Esophagus muscularis mucosa (tissue), 4 donors: ENCODE measurements at regions not wholly inside any gene's neighbourhood (a gene's known extent, or its start where the extent isn't known, plus 50 kb on each side); places are given as distances from the start of the nearest gene placed in this dataset.

Experiments used
- DNase-seq: peaks from one replicate; pipeline ENCODE4 v3.0.0-alpha.2; 2017; ENCODE audit errors: extremely low spot score
- H3K27ac ChIP-seq, 4 donors: fragments of 200-600 bp; sonication (generic); replicated peaks in 1 of 4; 1 replicate in 3 of 4; 2 replicates in 1 of 4; pipeline ENCODE4 v1.5.1; 2016 to 2019; ENCODE audit warnings: mild to moderate bottlenecking in 1 of 4
- H3K27me3 ChIP-seq, 4 donors: fragments of 200-600 bp; sonication (generic); one replicate each; pipeline versions ENCODE4 v1.5.1 to v1.6.0; 2016 to 2019
- H3K36me3 ChIP-seq, 4 donors: fragments of 200-600 bp; sonication (generic); one replicate each; pipeline ENCODE4 v1.5.1; 2016 to 2019
- H3K4me1 ChIP-seq, 4 donors: fragments of 200-600 bp; sonication (generic); one replicate each; pipeline ENCODE4 v1.5.1; 2016 to 2019
- H3K4me3 ChIP-seq, 4 donors: fragments of 200-600 bp; sonication (generic); 1 replicate in 2 of 4; 2 replicates in 2 of 4; pipeline ENCODE4 v1.5.1; 2016 to 2019; ENCODE audit warnings: mild to moderate bottlenecking in 4 of 4, moderate library complexity in 1 of 4
- H3K9me3 ChIP-seq, 4 donors: fragments of 200-600 bp; sonication (generic); 1 replicate in 3 of 4; 2 replicates in 1 of 4; pipeline ENCODE4 v1.5.1; 2016 to 2019
- CTCF ChIP-seq, 3 experiments: fragments of 200-600 bp in 2 of 3; fragments of 450-650 bp in 1 of 3; sonication (generic) in 2 of 3; IDR thresholded peaks; one replicate each; pipeline ENCODE4 v1.5.1; 2017 to 2019; ENCODE audit warnings: antibody characterized with exemption in 3 of 3, mild to moderate bottlenecking in 2 of 3, moderate library complexity in 1 of 3
- EP300 ChIP-seq: sonication (generic); formaldehyde crosslinking; IDR thresholded peaks from one replicate; pipeline ENCODE4 v1.6.1; 2017; ENCODE audit warnings: antibody characterized with exemption
- POLR2A ChIP-seq: fragments of 450-650 bp; IDR thresholded peaks from one replicate; pipeline ENCODE4 v1.6.1; 2017; ENCODE audit warnings: antibody characterized with exemption, moderate library complexity, mild to moderate bottlenecking, low read depth
- POLR2AphosphoS5 ChIP-seq, 2 donors: sonication (generic); formaldehyde crosslinking; IDR thresholded peaks; one replicate each; pipeline ENCODE4 v1.6.1; 2017; ENCODE audit warnings: antibody characterized with exemption in 2 of 2
- WGBS: methylation state at CpG from one replicate; pipeline ENCODE4 v1.1.5; 2018; 5-methylcytosine and 5-hydroxymethylcytosine counted together
- intact Hi-C: fragments of 100-400 bp; cut with DNase I; formaldehyde crosslinking; loops from one replicate; pipeline ENCODE4 v1.15.1; 2023

- intact Hi-C loops, result no loop called here
- H3K27me3 ChIP-seq, result no peaks in the 10 kb centered on the region
- TF ChIP-seq CTCF (IDR thresholded peaks at IDR 0.05) (no peak), EP300 (no peak), POLR2A (no peak), POLR2AphosphoS5 (IDR thresholded peaks at IDR 0.05) (no peak)
- H3K4me1 ChIP-seq, result peaks cover 0 to 18% (median 8%) of the 10 kb centered on the region in 4 donors
- no peaks in the 10 kb centered on the region for H3K9me3 ChIP-seq
- no peak for DNase-seq
- WGBS, result 88% methylated on average over 7 of the region's 7 CpGs
- H3K4me3 ChIP-seq, result no peak overlapping the region
- H3K27ac ChIP-seq, result no peak overlapping the region
- no peaks in the 10 kb centered on the region for H3K36me3 ChIP-seq
Observed at GRCh38 chr1:228865627-228866330, 130.5 kb downstream of the RHOU start.

GRCh38 chr1:228866468-228866867 is 131.2 kb downstream of the RHOU start:
- no peaks in the 10 kb centered on the region for H3K27me3 ChIP-seq
- peaks cover 0 to 14% (median 6%) of the 10 kb centered on the region in 4 donors for H3K4me1 ChIP-seq
- DNase-seq, result no peak
- H3K27ac ChIP-seq, result no peak overlapping the region
- no peak overlapping the region for H3K4me3 ChIP-seq
- H3K36me3 ChIP-seq, result no peaks in the 10 kb centered on the region
- TF ChIP-seq EP300 (no peak), POLR2A (no peak), CTCF (IDR thresholded peaks at IDR 0.05) (no peak), POLR2AphosphoS5 (IDR thresholded peaks at IDR 0.05) (no peak)
- WGBS, result 79% methylated on average over 10 of the region's 11 CpGs
- no peaks in the 10 kb centered on the region for H3K9me3 ChIP-seq
- intact Hi-C loops, result no loop called here

GRCh38 chr1:228867108-228867950 is 132.1 kb downstream of the RHOU start:
- TF ChIP-seq CTCF (IDR thresholded peaks at IDR 0.05) (no peak), POLR2A (no peak), EP300 (no peak), POLR2AphosphoS5 (IDR thresholded peaks at IDR 0.05) (no peak)
- 86% methylated on average over 7 of the region's 7 CpGs for whole genome bisulfite sequencing
- Histone ChIP-seq H3K4me1 (peaks cover 0 to 8% (median 5%) of the 10 kb centered on the region in 4 donors), H3K27me3 (no peaks in the 10 kb centered on the region), H3K27ac (no peak overlapping the region), H3K9me3 (no peaks in the 10 kb centered on the region), H3K36me3 (no peaks in the 10 kb centered on the region), H3K4me3 (no peak overlapping the region)
- intact Hi-C loops, result no loop called here
- no peak for DNase-seq

- TF ChIP-seq POLR2AphosphoS5 (IDR thresholded peaks at IDR 0.05) (no peak), CTCF (IDR thresholded peaks at IDR 0.05) (no peak), EP300 (no peak), POLR2A (no peak)
Observed at GRCh38 chr1:228867951-228868730, 132.9 kb downstream of the RHOU start.

More at GRCh38 chr1:228867951-228868730, 132.9 kb downstream of the RHOU start:
- Histone ChIP-seq H3K4me1 (peaks cover 0 to 6% (median 3%) of the 10 kb centered on the region in 4 donors), H3K27ac (no peak overlapping the region), H3K27me3 (no peaks in the 10 kb centered on the region), H3K4me3 (no peak overlapping the region), H3K36me3 (no peaks in the 10 kb centered on the region), H3K9me3 (no peaks in the 10 kb centered on the region)
- WGBS, result 91% methylated on average over 11 of the region's 12 CpGs
- intact Hi-C loops, result no loop called here
- DNase-seq, result peak; percentile 92
